OCI-LY1 (cell line): ENCODE measurements at regions not wholly inside any gene's neighbourhood (a gene's known extent, or its start where the extent isn't known, plus 50 kb on each side); places are given as distances from the start of the nearest gene placed in this dataset.

Experiments used
- H2AFZ ChIP-seq: fragments of 200-600 bp; sonication (generic), shearing (Covaris generic); 2 replicates; pipeline ENCODE4 v1.6.0; 2014; ENCODE audit warnings: antibody characterized with exemption, mild to moderate bottlenecking, low read length
- H3F3A ChIP-seq: fragments of 200-600 bp; sonication (generic), shearing (Covaris generic); 2 replicates; pipeline ENCODE4 v1.6.0; 2014; ENCODE audit warnings: mild to moderate bottlenecking, antibody characterized with exemption, low read length, moderate library complexity; ENCODE audit not compliant: insufficient read depth
- H3K27ac ChIP-seq: fragments of 200-600 bp; sonication (generic); 2 replicates; pipeline ENCODE4 v1.5.1; 2014; ENCODE audit warnings: low read length, mixed run types, mild to moderate bottlenecking, low read depth; ENCODE audit not compliant: poor library complexity, severe bottlenecking
- H3K27me3 ChIP-seq: fragments of 200-600 bp; sonication (generic); 2 replicates; pipeline ENCODE4 v1.6.0; 2014; ENCODE audit warnings: antibody characterized with exemption, mild to moderate bottlenecking, low read length, moderate library complexity; ENCODE audit not compliant: insufficient read depth
- H3K36me3 ChIP-seq: fragments of 200-600 bp; sonication (generic); 2 replicates; pipeline ENCODE4 v1.6.1; 2014; ENCODE audit warnings: mild to moderate bottlenecking, antibody characterized with exemption, low read length, moderate library complexity, mixed read lengths; ENCODE audit not compliant: insufficient read depth
- H3K4me1 ChIP-seq: fragments of 200-600 bp; sonication (generic); 2 replicates; pipeline ENCODE4 v1.5.1; 2014; ENCODE audit warnings: mild to moderate bottlenecking, low read length, moderate library complexity; ENCODE audit not compliant: insufficient read depth, severe bottlenecking
- H3K4me2 ChIP-seq: fragments of 200-600 bp; sonication (generic), shearing (Covaris generic); 2 replicates; pipeline ENCODE4 v1.6.1; 2014; ENCODE audit warnings: low read length
- H3K4me3 ChIP-seq: fragments of 200-600 bp; sonication (generic); 2 replicates; pipeline ENCODE4 v1.5.1; 2014; ENCODE audit warnings: low read length, low read depth, mild to moderate bottlenecking, mixed read lengths; ENCODE audit not compliant: poor library complexity, severe bottlenecking
- H3K79me2 ChIP-seq: fragments of 200-600 bp; shearing (Covaris generic); 2 replicates; pipeline ENCODE4 v1.6.1; 2016; ENCODE audit warnings: mixed run types, low read length, mixed read lengths; ENCODE audit not compliant: insufficient read depth
- H3K9ac ChIP-seq: fragments of 200-600 bp; sonication (generic), shearing (Covaris generic); 2 replicates; pipeline ENCODE4 v1.6.1; 2014; ENCODE audit warnings: mild to moderate bottlenecking, low read length, mixed read lengths
- H3K9me2 ChIP-seq: fragments of 200-600 bp; sonication (generic), shearing (Covaris generic); 2 replicates; pipeline ENCODE4 v1.6.1; 2014; ENCODE audit warnings: low read depth, mild to moderate bottlenecking, low read length, mixed read lengths
- H3K9me3 ChIP-seq: fragments of 200-600 bp; shearing (Covaris generic); 2 replicates; pipeline ENCODE4 v1.6.1; 2014; ENCODE audit warnings: low read length, mixed read lengths
- H4K20me1 ChIP-seq: fragments of 200-600 bp; sonication (generic), shearing (Covaris generic); 2 replicates; pipeline ENCODE4 v1.6.0; 2016; ENCODE audit warnings: mild to moderate bottlenecking, low read length; ENCODE audit not compliant: insufficient read depth
- EZH2 ChIP-seq: fragments of 200-600 bp; sonication (generic), shearing (Covaris generic); IDR thresholded peaks from 2 replicates; pipeline ENCODE4 v1.8.0; 2017; ENCODE audit warnings: borderline replicate concordance, mixed run types, mild to moderate bottlenecking, antibody characterized with exemption, low read length, moderate library complexity, mixed read lengths
- TF ChIP-seq, protein P1 (sequence below): fragments of 200-600 bp; sonication (generic), shearing (Covaris generic); IDR thresholded peaks from 2 replicates; pipeline ENCODE4 v1.5.1; 2017; ENCODE audit warnings: mild to moderate bottlenecking, antibody characterized with exemption, low read length, moderate library complexity, mixed read lengths

DNA sequence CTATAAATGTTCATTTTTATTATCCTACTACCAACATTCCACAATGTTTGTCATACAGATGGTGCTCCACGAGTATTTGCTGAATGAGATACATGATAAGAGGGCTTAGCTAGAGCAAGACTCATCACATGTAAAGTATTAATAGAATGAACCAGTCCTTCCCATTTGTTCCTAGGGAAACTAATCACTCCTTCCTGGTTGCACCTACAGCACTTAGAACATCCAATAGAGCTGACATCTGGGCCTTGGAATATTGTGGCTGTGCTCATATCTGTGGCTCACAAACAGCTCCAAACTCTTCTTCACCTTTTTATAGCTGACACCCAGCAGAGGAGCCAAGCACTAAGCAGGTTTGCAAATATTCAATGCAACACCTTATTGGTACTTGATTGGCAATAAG, 91.9 kb upstream of the C1GALT1 start:
- H3K27ac ChIP-seq, result no peak overlapping the region
- H3K27me3 ChIP-seq, result no peaks in the 10 kb centered on the region; the same call in 1 of the 2 replicates
- no peak overlapping the region for H3K4me3 ChIP-seq
- H2AFZ ChIP-seq, result no peak overlapping the region
- no peaks in the 10 kb centered on the region; the same call in 1 of the 2 replicates for H3K36me3 ChIP-seq
- no peaks in the 10 kb centered on the region for H3K4me1 ChIP-seq
- H3F3A ChIP-seq, result no peaks in the 10 kb centered on the region
- TF ChIP-seq EZH2, result no peak
- H3K9me3 ChIP-seq, result no peaks in the 10 kb centered on the region
- H3K9me2 ChIP-seq, result no peaks in the 10 kb centered on the region
- H4K20me1 ChIP-seq, result no peaks in the 10 kb centered on the region
- no peak overlapping the region for H3K4me2 ChIP-seq
- H3K79me2 ChIP-seq, result no peaks in the 10 kb centered on the region
- H3K9ac ChIP-seq, result no peak overlapping the region

DNA sequence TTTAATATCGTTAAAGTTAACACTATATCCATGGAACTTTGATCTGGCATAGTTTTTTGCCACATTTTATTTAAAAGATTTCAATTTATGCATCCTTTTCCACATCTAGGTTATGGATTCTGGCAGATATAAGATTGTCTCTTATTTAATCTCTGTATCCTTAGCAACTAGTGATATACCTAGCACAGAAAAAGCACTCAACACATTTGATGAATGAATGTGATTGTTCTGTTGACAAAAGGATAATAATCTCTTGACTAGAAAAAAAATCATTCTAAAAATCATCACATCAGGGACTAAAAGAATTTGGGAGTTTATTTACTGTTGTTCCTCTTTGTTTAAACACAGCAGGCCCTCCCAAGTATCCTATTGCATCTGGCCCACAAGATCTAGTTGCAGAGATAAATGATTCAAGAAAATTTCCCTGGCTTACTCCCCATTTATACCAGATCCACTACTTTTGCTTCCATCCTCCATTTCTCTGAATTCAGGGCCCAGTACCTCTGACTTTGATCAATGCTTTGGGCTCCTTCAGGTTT, 84.0 kb upstream of the C1GALT1 start:
- Histone ChIP-seq H3F3A (no peaks in the 10 kb centered on the region), H3K27me3 (no peaks in the 10 kb centered on the region; the same call in 1 of the 2 replicates), H3K4me3 (no peak overlapping the region), H3K9ac (no peak overlapping the region), H3K27ac (no peak overlapping the region), H3K79me2 (no peaks in the 10 kb centered on the region), H3K36me3 (no peaks in the 10 kb centered on the region), H2AFZ (no peak overlapping the region), H3K9me2 (no peaks in the 10 kb centered on the region), H3K4me1 (peaks cover 4% of the 10 kb centered on the region), H3K4me2 (no peak overlapping the region), H3K9me3 (no peaks in the 10 kb centered on the region), H4K20me1 (no peaks in the 10 kb centered on the region)
- TF ChIP-seq EZH2, result no peak
- TF ChIP-seq, protein P1, sequence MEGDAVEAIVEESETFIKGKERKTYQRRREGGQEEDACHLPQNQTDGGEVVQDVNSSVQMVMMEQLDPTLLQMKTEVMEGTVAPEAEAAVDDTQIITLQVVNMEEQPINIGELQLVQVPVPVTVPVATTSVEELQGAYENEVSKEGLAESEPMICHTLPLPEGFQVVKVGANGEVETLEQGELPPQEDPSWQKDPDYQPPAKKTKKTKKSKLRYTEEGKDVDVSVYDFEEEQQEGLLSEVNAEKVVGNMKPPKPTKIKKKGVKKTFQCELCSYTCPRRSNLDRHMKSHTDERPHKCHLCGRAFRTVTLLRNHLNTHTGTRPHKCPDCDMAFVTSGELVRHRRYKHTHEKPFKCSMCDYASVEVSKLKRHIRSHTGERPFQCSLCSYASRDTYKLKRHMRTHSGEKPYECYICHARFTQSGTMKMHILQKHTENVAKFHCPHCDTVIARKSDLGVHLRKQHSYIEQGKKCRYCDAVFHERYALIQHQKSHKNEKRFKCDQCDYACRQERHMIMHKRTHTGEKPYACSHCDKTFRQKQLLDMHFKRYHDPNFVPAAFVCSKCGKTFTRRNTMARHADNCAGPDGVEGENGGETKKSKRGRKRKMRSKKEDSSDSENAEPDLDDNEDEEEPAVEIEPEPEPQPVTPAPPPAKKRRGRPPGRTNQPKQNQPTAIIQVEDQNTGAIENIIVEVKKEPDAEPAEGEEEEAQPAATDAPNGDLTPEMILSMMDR, result no peak

DNA sequence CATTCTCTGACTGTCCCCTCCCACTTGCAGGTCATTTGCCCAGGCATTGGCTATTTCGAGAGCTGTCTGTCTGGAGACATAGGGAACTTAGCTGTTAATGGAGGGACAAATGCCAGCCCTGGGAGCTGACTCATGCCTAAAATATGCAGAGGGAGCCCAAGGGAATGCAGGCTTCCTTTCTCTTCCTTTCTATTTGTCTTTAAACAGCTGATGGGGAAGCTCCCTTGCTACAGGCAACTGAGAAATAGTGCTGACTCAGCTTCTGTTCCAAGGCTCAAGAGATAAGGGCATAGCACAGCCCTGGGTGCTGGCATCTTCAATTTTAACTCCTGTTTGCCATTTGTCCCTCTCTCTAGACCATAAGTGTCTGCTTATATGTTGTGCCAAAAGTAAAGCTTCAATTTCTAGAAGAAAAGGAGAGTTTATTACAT, 82.7 kb upstream of the C1GALT1 start:
- no peaks in the 10 kb centered on the region for H3K79me2 ChIP-seq
- no peak for TF ChIP-seq EZH2
- TF ChIP-seq, protein P1, result no peak
- no peak overlapping the region for H3K4me3 ChIP-seq
- H2AFZ ChIP-seq, result no peak overlapping the region
- H3K9me3 ChIP-seq, result no peaks in the 10 kb centered on the region
- H3F3A ChIP-seq, result no peaks in the 10 kb centered on the region
- H3K36me3 ChIP-seq, result no peaks in the 10 kb centered on the region
- peaks cover 10% of the 10 kb centered on the region for H3K4me1 ChIP-seq
- no peaks in the 10 kb centered on the region; the same call in 1 of the 2 replicates for H3K27me3 ChIP-seq
- no peak overlapping the region for H3K9ac ChIP-seq
- no peak overlapping the region for H3K27ac ChIP-seq
- H4K20me1 ChIP-seq, result no peaks in the 10 kb centered on the region
- no peak overlapping the region for H3K4me2 ChIP-seq
- H3K9me2 ChIP-seq, result no peaks in the 10 kb centered on the region

DNA sequence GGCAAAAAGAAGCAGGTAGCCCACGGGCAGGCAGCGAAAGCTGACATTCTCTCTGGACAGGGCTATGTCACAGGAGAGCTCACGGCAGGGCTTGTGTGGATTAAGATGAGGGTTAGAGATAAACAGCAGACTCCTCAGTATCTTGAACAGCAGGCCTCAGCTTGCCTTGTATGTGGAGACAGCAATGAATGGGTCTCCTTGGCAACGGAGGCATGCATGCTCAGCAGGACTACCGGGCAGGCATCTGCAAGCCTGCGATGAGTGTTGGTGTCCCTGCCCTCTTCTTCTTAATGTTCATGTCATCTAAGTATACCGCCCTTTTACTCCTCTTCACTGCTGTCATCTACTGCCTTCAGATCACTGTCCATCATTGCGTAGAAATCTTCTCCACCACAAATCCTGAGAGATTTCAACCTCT, 81.9 kb upstream of the C1GALT1 start:
- H2AFZ ChIP-seq, result no peak overlapping the region

More for the DNA sequence above, 81.9 kb upstream of the C1GALT1 start:
- H4K20me1 ChIP-seq, result no peaks in the 10 kb centered on the region
- no peak overlapping the region for H3K27ac ChIP-seq
- no peak overlapping the region for H3K4me2 ChIP-seq
- H3K9me2 ChIP-seq, result no peaks in the 10 kb centered on the region
- no peak overlapping the region for H3K9ac ChIP-seq
- H3K79me2 ChIP-seq, result no peaks in the 10 kb centered on the region
- no peaks in the 10 kb centered on the region for H3F3A ChIP-seq
- no peaks in the 10 kb centered on the region for H3K9me3 ChIP-seq
- H3K4me1 ChIP-seq, result peaks cover 13% of the 10 kb centered on the region
- no peak overlapping the region for H3K4me3 ChIP-seq
- H3K27me3 ChIP-seq, result no peaks in the 10 kb centered on the region; the same call in 1 of the 2 replicates
- H3K36me3 ChIP-seq, result no peaks in the 10 kb centered on the region
- no peak for TF ChIP-seq EZH2
- TF ChIP-seq, protein P1, result no peak
